ENCODE measurements at regions not wholly inside any gene's neighbourhood (a gene's known extent, or its start where the extent isn't known, plus 50 kb on each side); places are given as distances from the start of the nearest gene placed in this dataset.

- TF ChIP-seq CTCF (IDR thresholded peaks at IDR 0.05; ENCODE audit: insufficient read depth, low read depth, low read length) = no peak
- no peak overlapping the region for H3K4me3 ChIP-seq (ENCODE audit: low read depth, low read length)
- DNase-seq (ENCODE audit: low read depth) = no peak
Observed at GRCh38 chr3:69542805-69543429, 157.0 kb upstream of the FRMD4B start.

- no peak overlapping the region for H3K4me3 ChIP-seq (ENCODE audit: low read depth, low read length)
- TF ChIP-seq CTCF (IDR thresholded peaks at IDR 0.05; ENCODE audit: insufficient read depth, low read depth, low read length) = no peak
- DNase-seq (ENCODE audit: low read depth) = peak; percentile 3
Observed at GRCh38 chr3:69542089-69542804, 156.4 kb upstream of the FRMD4B start.

- TF ChIP-seq CTCF (IDR thresholded peaks at IDR 0.05; ENCODE audit: insufficient read depth, low read depth, low read length) = no peak
- H3K4me3 ChIP-seq (ENCODE audit: low read depth, low read length) = no peak overlapping the region
- DNase-seq (ENCODE audit: low read depth) = peak; percentile 14
Observed at GRCh38 chr3:69541711-69542088, 155.8 kb upstream of the FRMD4B start.

GRCh38 chr3:69540706-69541581 lies 155.1 kb upstream of the FRMD4B start:
- TF ChIP-seq CTCF (IDR thresholded peaks at IDR 0.05; ENCODE audit: insufficient read depth, low read depth, low read length) = no peak
- no peak for DNase-seq (ENCODE audit: low read depth)
- H3K4me3 ChIP-seq (ENCODE audit: low read depth, low read length) = no peak overlapping the region

GRCh38 chr3:69539134-69539533 lies 153.2 kb upstream of the FRMD4B start:
- no peak for DNase-seq (ENCODE audit: low read depth)
- no peak overlapping the region for H3K4me3 ChIP-seq (ENCODE audit: low read depth, low read length)
- no peak for TF ChIP-seq CTCF (IDR thresholded peaks at IDR 0.05; ENCODE audit: insufficient read depth, low read depth, low read length)

- no peak for TF ChIP-seq CTCF (IDR thresholded peaks at IDR 0.05; ENCODE audit: insufficient read depth, low read depth, low read length)
- no peak for DNase-seq (ENCODE audit: low read depth)
Observed at GRCh38 chr3:69538281-69538680, 152.4 kb upstream of the FRMD4B start.

More at GRCh38 chr3:69538281-69538680, 152.4 kb upstream of the FRMD4B start:
- H3K4me3 ChIP-seq (ENCODE audit: low read depth, low read length) = no peak overlapping the region
